ENCODE measurements at regions not wholly inside any gene's neighbourhood (a gene's known extent, or its start where the extent isn't known, plus 50 kb on each side); places are given as distances from the start of the nearest gene placed in this dataset.
A peak's percentile ranks its signal among the peaks of the same experiment; 100 is the strongest.

GRCh38 chr11:134951305-134951700 lies 539.3 kb upstream of the B3GAT1 start:
- ATAC-seq, result peak in 2 of 4 donors; percentile 39 to 57
- H3K27me3 ChIP-seq, result peaks cover 0 to 7% (median 0%) of the 10 kb centered on the region in 9 donors
- H3K4me3 ChIP-seq, result no peak overlapping the region
- intact Hi-C loops (cut with DNase I), result no loop called here
- no peak for DNase-seq
- no peaks in the 10 kb centered on the region for H3K36me3 ChIP-seq
- no peak overlapping the region for H3K27ac ChIP-seq
- TF ChIP-seq POLR2A (IDR thresholded peaks at IDR 0.05) (no peak), CTCF (IDR thresholded peaks at IDR 0.05) (no peak)
- H3K4me1 ChIP-seq, result peaks cover 0 to 24% (median 0%) of the 10 kb centered on the region in 12 donors
- H3K9me3 ChIP-seq, result no peaks in the 10 kb centered on the region
- WGBS, 4 donors, result 54 to 67% (median 59%) methylated on average over 6 of the region's 6 CpGs

DNA sequence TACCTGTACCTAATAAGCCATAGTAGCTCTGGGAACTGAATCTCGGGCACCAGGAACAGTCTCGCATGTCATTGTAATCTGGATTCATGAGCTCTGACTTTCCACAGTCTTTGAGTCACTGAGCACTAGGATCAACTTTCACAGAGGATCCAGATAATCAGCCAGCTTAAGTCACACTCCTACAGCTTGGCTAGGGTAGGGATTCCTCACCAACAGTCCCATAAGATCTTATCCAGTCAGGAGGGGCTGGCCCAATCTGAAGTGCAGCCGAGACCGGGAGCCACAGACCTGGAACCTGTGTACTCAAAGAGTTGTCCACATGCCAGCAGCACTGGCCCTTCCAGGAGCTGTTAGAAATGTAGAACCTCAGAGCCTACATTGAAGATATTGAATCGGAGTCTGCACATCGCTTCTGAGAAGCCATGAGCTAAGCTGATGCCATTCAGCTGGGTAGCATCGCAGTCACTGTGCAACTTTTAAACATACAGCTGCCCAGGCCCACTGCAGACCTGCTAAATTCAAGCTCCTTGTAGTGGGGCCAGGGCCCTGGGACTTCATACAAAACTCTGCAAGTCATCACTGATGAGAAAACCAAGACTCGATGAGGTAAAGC lies 538.8 kb upstream of the B3GAT1 start:
- intact Hi-C loops (cut with DNase I), result no loop called here
- H3K36me3 ChIP-seq, result no peaks in the 10 kb centered on the region
- H3K4me1 ChIP-seq, result peaks cover 0 to 24% (median 0%) of the 10 kb centered on the region in 12 donors
- no peak overlapping the region for H3K4me3 ChIP-seq
- no peaks in the 10 kb centered on the region for H3K9me3 ChIP-seq
- WGBS, 4 donors, result 43 to 63% (median 60%) methylated on average over 7 to 8 of the region's 8 CpGs
- H3K27ac ChIP-seq, result no peak overlapping the region
- no peak for TF ChIP-seq POLR2A (IDR thresholded peaks at IDR 0.05)
- no peak for TF ChIP-seq CTCF (IDR thresholded peaks at IDR 0.05)
- peaks cover 0 to 7% (median 0%) of the 10 kb centered on the region in 9 donors for H3K27me3 ChIP-seq
- no peak for DNase-seq
- peak in 1 of 4 donors; percentile 29 for ATAC-seq

DNA sequence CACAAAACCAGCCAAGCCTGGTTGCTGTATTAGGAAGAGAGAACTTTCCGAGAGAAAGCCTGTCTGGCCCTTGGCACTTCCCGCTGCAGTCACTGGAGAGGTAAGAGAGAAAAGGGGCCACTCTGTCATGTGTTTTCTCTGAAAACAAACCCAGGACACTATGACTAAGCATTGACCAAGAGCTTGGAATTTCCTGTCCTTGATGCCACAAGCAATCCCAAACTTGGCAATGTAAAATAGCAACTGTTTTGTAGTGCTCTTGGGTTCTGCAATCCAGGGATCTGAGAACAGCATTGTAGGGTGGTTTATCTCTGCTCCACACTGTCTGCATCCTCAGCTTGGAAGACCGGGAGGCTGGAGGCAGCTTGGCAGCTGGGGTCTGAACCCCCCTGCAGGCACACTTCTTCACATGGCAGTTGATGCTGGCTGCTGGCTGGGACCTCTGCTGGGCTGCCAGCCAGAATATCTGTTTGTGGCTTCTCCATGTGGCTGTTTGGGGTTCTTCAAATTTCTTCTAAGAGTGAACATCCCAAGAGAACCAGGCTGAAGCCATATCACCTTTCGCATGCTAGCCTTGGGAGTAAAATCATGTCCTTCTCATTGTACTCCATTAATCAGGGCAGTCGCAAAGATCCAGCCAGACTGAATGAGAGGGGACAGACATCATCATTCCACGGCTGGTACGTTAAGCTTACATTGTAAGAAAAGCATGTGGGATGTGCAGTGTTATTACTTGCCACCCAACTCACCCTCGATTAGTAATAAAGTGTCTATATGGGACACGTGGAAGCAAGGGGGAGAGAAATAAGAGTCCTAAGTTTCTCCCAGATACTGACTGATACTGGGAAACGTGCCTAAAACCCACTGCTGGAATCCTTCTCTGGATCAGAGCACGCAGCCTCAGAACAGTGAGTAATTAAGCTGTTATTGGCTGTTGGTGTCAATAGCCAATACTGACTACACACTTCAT lies 537.4 kb upstream of the B3GAT1 start:
- ATAC-seq, result peak in 3 of 4 donors; percentile 13 to 75 (median 47)
- intact Hi-C loops (cut with DNase I), result no loop called here
- 63 to 74% (median 70%) methylated on average over 11 of the region's 11 CpGs for WGBS, 4 donors
- Histone ChIP-seq H3K4me3 (no peak overlapping the region), H3K36me3 (no peaks in the 10 kb centered on the region), H3K4me1 (peaks cover 0 to 24% (median 0%) of the 10 kb centered on the region in 12 donors), H3K27ac (no peak overlapping the region), H3K27me3 (peaks cover 0 to 7% (median 0%) of the 10 kb centered on the region in 9 donors), H3K9me3 (no peaks in the 10 kb centered on the region)
- TF ChIP-seq POLR2A (IDR thresholded peaks at IDR 0.05), result no peak
- TF ChIP-seq CTCF (IDR thresholded peaks at IDR 0.05), result no peak
- no peak for DNase-seq

DNA sequence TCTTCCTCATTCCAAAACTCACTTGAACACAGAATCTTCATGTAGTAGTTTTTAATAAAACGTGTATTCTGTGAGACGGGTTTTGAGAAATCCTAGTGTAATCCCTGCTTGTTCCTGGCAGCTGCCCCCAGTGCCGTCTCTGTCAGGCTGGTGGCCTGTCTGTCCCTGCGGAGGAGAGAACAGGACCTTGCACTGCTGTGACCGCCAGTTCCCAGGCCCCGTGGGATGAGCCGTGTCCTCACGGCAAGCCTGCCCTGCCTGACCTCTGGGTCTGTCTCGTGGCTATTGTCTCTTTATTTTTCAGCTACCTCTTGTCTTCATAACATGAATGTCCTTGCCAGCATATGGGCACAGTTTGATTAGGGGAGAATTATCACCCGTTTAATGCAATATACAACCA lies 535.5 kb upstream of the B3GAT1 start:
- H3K4me3 ChIP-seq, result no peak overlapping the region
- no peak for ATAC-seq
- 79 to 85% (median 81%) methylated on average over 10 of the region's 10 CpGs for WGBS, 4 donors
- H3K36me3 ChIP-seq, result no peaks in the 10 kb centered on the region
- peaks cover 0 to 7% (median 0%) of the 10 kb centered on the region in 9 donors for H3K27me3 ChIP-seq
- peaks cover 0 to 24% (median 0%) of the 10 kb centered on the region in 12 donors for H3K4me1 ChIP-seq
- H3K9me3 ChIP-seq, result no peaks in the 10 kb centered on the region
- no peak for DNase-seq
- intact Hi-C loops (cut with DNase I), result no loop called here
- TF ChIP-seq POLR2A (IDR thresholded peaks at IDR 0.05) (no peak), CTCF (IDR thresholded peaks at IDR 0.05) (no peak)
- H3K27ac ChIP-seq, result no peak overlapping the region

Data from heart left ventricle (tissue), 16 donors.